ENCODE measurements at regions not wholly inside any gene's neighbourhood (a gene's known extent, or its start where the extent isn't known, plus 50 kb on each side); places are given as distances from the start of the nearest gene placed in this dataset.

- peak in 2 of 11 donors; percentile 43 to 62 for DNase-seq (ENCODE audit: extremely low read depth in 1 of 11, low read depth in 9 of 11, low spot score in 4 of 11)
Observed at GRCh38 chr1:204814166-204814884, 56.3 kb upstream of the NFASC start.

- DNase-seq (ENCODE audit: extremely low read depth in 1 of 11, low read depth in 9 of 11, low spot score in 4 of 11) = no peak
Observed at GRCh38 chr1:204817341-204817740, 53.3 kb upstream of the NFASC start.

GRCh38 chr1:204818998-204819397, 51.7 kb upstream of the NFASC start:
- DNase-seq (ENCODE audit: extremely low read depth in 1 of 11, low read depth in 9 of 11, low spot score in 4 of 11) = no peak

GRCh38 chr1:204819495-204819894, 51.2 kb upstream of the NFASC start:
- no peak for DNase-seq (ENCODE audit: extremely low read depth in 1 of 11, low read depth in 9 of 11, low spot score in 4 of 11)
